HepG2 (cell line): ENCODE measurements at regions not wholly inside any gene's neighbourhood (a gene's known extent, or its start where the extent isn't known, plus 50 kb on each side); places are given as distances from the start of the nearest gene placed in this dataset.

Experiments used
- ATAC-seq: fragments of 200-7000 bp; cut with Tn5 transposase; 3 replicates; pipeline ENCODE4 v1.9.1; 2020; ENCODE audit warnings: mild to moderate bottlenecking, moderate library complexity
- BruUV-seq: library from RNA; stranded (reverse); fragments of 400-500 nt; replicated peaks from 2 replicates; lab custom pipeline; 2021; lab: Mats Ljungman, UMichigan
- CTCF ChIA-PET: fragments of 300-600 bp; formaldehyde crosslinking; extraction: SDS; loops from one replicate; lab custom pipeline; 2021; ENCODE audit warnings: low total read pairs, inconsistent platforms, low intra/inter-chr PET ratio; lab: Yijun Ruan, JAX
- POLR2A ChIA-PET: fragments of 350-600 bp; sonication (Branson Sonifier 250); formaldehyde crosslinking; loops from one replicate; lab custom pipeline; 2020; ENCODE audit warnings: antibody characterized with exemption, inconsistent platforms; lab: Yijun Ruan, JAX
- DNase-seq: peaks from one replicate; pipeline ENCODE4 v3.0.0-alpha.2; 2015; ENCODE audit warnings: low spot score
- FAIRE-seq: peaks from 3 replicates; lab custom pipeline; 2011; peaks lifted over from hg19 to GRCh38; lab: Jason Lieb, UNC
- H2AFZ ChIP-seq: one replicate; pipeline ENCODE4 v1.6.1; 2011; ENCODE audit warnings: low read length, inconsistent platforms
- H3K27ac ChIP-seq: fragments of 300-600 bp; 3 replicates; pipeline ENCODE4 v1.8.0; 2011; ENCODE audit warnings: mixed run types, mild to moderate bottlenecking, mixed read lengths, low read length, inconsistent platforms; ENCODE audit not compliant: insufficient read depth; ENCODE audit errors: extremely low read length
- H3K27me3 ChIP-seq, 2 experiments: fragments of 200-600 bp in 1 of 2; 2 replicates in 1 of 2; 3 replicates in 1 of 2; pipeline versions ENCODE4 v1.6.0 to v1.8.0; 2011; ENCODE audit warnings: low read length in 2 of 2, mild to moderate bottlenecking in 2 of 2, moderate library complexity in 2 of 2, inconsistent platforms in 1 of 2; ENCODE audit not compliant: insufficient read depth in 2 of 2, control insufficient read depth in 1 of 2
- H3K36me3 ChIP-seq, 2 experiments: fragments of 200-600 bp in 1 of 2; replicated peaks in 1 of 2; 2 replicates in 1 of 2; 3 replicates in 1 of 2; pipeline versions ENCODE4 v1.5.1 to v1.8.0; 2011; ENCODE audit warnings: low read length in 2 of 2, inconsistent platforms in 1 of 2; ENCODE audit not compliant: insufficient read depth in 2 of 2, control insufficient read depth in 1 of 2
- H3K4me1 ChIP-seq: 2 replicates; pipeline ENCODE4 v1.5.1; 2012; ENCODE audit warnings: low read length, inconsistent platforms; ENCODE audit not compliant: insufficient read depth
- H3K4me2 ChIP-seq: 2 replicates; pipeline ENCODE4 v1.6.0; 2011; ENCODE audit warnings: low read depth, low read length, inconsistent platforms
- H3K4me3 ChIP-seq, 3 experiments: fragments of 200-600 bp in 1 of 3; sonication (generic), shearing (Covaris generic) in 1 of 3; replicated peaks in 1 of 3; 2 replicates each; pipeline ENCODE4 v1.5.1; 2011 to 2016; ENCODE audit warnings: low read length in 3 of 3, inconsistent platforms in 2 of 3, low read depth in 2 of 3, mild to moderate bottlenecking in 2 of 3, control low read depth in 1 of 3, mixed read lengths in 1 of 3; ENCODE audit not compliant: insufficient read depth in 1 of 3
- H3K79me2 ChIP-seq: one replicate; pipeline ENCODE4 v1.6.1; 2011; ENCODE audit warnings: low read length, inconsistent platforms; ENCODE audit not compliant: insufficient read depth
- H3K9ac ChIP-seq: 2 replicates; pipeline ENCODE4 v1.6.0; 2011; ENCODE audit warnings: mild to moderate bottlenecking, low read depth, low read length, inconsistent platforms; ENCODE audit not compliant: insufficient read depth
- H3K9me3 ChIP-seq: 2 replicates; pipeline ENCODE4 v1.5.1; 2012; ENCODE audit warnings: mild to moderate bottlenecking, low read length
- H4K20me1 ChIP-seq: 2 replicates; pipeline ENCODE4 v1.6.0; 2011; ENCODE audit warnings: inconsistent platforms, mild to moderate bottlenecking, low read length, moderate library complexity; ENCODE audit not compliant: insufficient read depth
- ETV5 ChIP-seq: IDR thresholded peaks from 2 replicates; pipeline ENCODE4 v1.6.1; 2018; ENCODE audit warnings: missing biosample characterization, missing genetic modification reagents, inconsistent platforms, borderline replicate concordance
- GTF3A ChIP-seq: sonication (generic); formaldehyde crosslinking; conservative IDR thresholded peaks from 2 replicates; pipeline ENCODE4 v1.4.0; 2020; ENCODE audit warnings: mild to moderate bottlenecking, missing genetic modification reagents
- POLR2AphosphoS2 ChIP-seq: IDR thresholded peaks from 2 replicates; pipeline ENCODE4 v1.6.1; 2011; ENCODE audit warnings: low read depth, low read length, improper control_type of control experiment
- RELA ChIP-seq: sonication (generic); formaldehyde crosslinking; IDR thresholded peaks from 2 replicates; pipeline ENCODE4 v1.4.0; 2020; ENCODE audit warnings: missing genetic modification reagents
- SRY ChIP-seq: sonication (generic); formaldehyde crosslinking; IDR thresholded peaks from 2 replicates; pipeline ENCODE4 v1.8.0; 2022; ENCODE audit warnings: mild to moderate bottlenecking, missing genetic modification reagents
- TBX2 ChIP-seq: sonication (generic); formaldehyde crosslinking; IDR thresholded peaks from 2 replicates; pipeline ENCODE4 v1.5.0; 2020; ENCODE audit warnings: missing genetic modification reagents, mild to moderate bottlenecking, borderline replicate concordance
- YEATS4 ChIP-seq: sonication (generic); formaldehyde crosslinking; IDR thresholded peaks from 2 replicates; pipeline ENCODE4 v1.4.0; 2020; ENCODE audit warnings: missing genetic modification reagents, borderline replicate concordance
- ZNF24 ChIP-seq: fragments of 450-650 bp; IDR thresholded peaks from 2 replicates; pipeline ENCODE4 v1.6.1; 2017; ENCODE audit warnings: antibody characterized with exemption, mild to moderate bottlenecking
- ZNF275 ChIP-seq: sonication (generic); formaldehyde crosslinking; IDR thresholded peaks from 2 replicates; pipeline ENCODE4 v1.8.0; 2022; ENCODE audit warnings: missing genetic modification reagents, mild to moderate bottlenecking, inconsistent platforms, borderline replicate concordance
- ZNF629 ChIP-seq: sonication (generic); formaldehyde crosslinking; conservative IDR thresholded peaks from 2 replicates; pipeline ENCODE4 v1.5.0; 2020; ENCODE audit warnings: missing genetic modification reagents
- WGBS: methylation state at CpG from one replicate; pipeline ENCODE4 v1.1.6; 2017; ENCODE audit warnings: low lambda C conversion rate; 5-methylcytosine and 5-hydroxymethylcytosine counted together
- in situ Hi-C: cut with HindIII; loops from 2 replicates; pipeline ENCODE4 v1.10.0; 2017; ENCODE audit warnings: low pct_unique_long_range_greater_than_20kb; ENCODE audit not compliant: extremely low pct_ligation_motif_present
- intact Hi-C: fragments of 100-400 bp; cut with micrococcal nuclease; formaldehyde crosslinking; loops from one replicate; pipeline ENCODE4 v1.10.0; 2022; ENCODE audit not compliant: unreplicated experiment

- H3K27ac ChIP-seq: no peak overlapping the region
- intact Hi-C loops (no loop called here), in situ Hi-C loops (no loop called here)
- no peaks in the 10 kb centered on the region for H3K9me3 ChIP-seq
- BruUV-seq: no TSS peak
- 36% methylated on average over 2 of the region's 2 CpGs for WGBS
- H3K9ac ChIP-seq: no peak overlapping the region
- peaks cover 0 to 19% of the 10 kb centered on the region in 2 experiments; a peak in 2 of 5 replicates for H3K27me3 ChIP-seq
- no peaks in the 10 kb centered on the region for H3K36me3 ChIP-seq
- no peak for FAIRE-seq
- CTCF ChIA-PET: no interaction called here
- ATAC-seq: no peak
- H3K4me3 ChIP-seq: no peak overlapping the region
- POLR2A ChIA-PET: no interaction called here
- H3K79me2 ChIP-seq: no peaks in the 10 kb centered on the region
- TF ChIP-seq YEATS4 (CRISPR knock-in tag): no peak
- no peak for TF ChIP-seq ETV5 (CRISPR knock-in tag)
- TF ChIP-seq SRY (CRISPR knock-in tag): no peak
- TF ChIP-seq POLR2AphosphoS2: no peak
- TF ChIP-seq ZNF275 (CRISPR knock-in tag): no peak
- no peak for TF ChIP-seq TBX2 (CRISPR knock-in tag)
- TF ChIP-seq ZNF24: no peak
- TF ChIP-seq GTF3A (CRISPR knock-in tag): no peak
- TF ChIP-seq RELA (CRISPR knock-in tag): no peak
- no peak for TF ChIP-seq ZNF629 (CRISPR knock-in tag)
- no peak for DNase-seq
- no peaks in the 10 kb centered on the region for H3K4me1 ChIP-seq
- no peak overlapping the region for H2AFZ ChIP-seq
- no peak overlapping the region for H3K4me2 ChIP-seq
- no peaks in the 10 kb centered on the region for H4K20me1 ChIP-seq
Observed at GRCh38 chr5:65068410-65068809, 299.7 kb downstream of the CWC27 start.
